IPS-15b (cell line): ENCODE measurements at regions not wholly inside any gene's neighbourhood (a gene's known extent, or its start where the extent isn't known, plus 50 kb on each side); places are given as distances from the start of the nearest gene placed in this dataset.

Experiments
- H3K27me3 ChIP-seq: one replicate; pipeline ENCODE4 v1.6.1; 2013; ENCODE audit warnings: low read length; ENCODE audit not compliant: control insufficient read depth, insufficient read depth
- H3K36me3 ChIP-seq: one replicate; pipeline ENCODE4 v1.6.1; 2013; ENCODE audit warnings: low read length; ENCODE audit not compliant: control insufficient read depth, insufficient read depth
- H3K4me1 ChIP-seq: one replicate; pipeline ENCODE4 v1.6.1; 2013; ENCODE audit warnings: mild to moderate bottlenecking, low read length; ENCODE audit not compliant: control insufficient read depth, insufficient read depth
- H3K4me3 ChIP-seq: one replicate; pipeline ENCODE4 v1.5.1; 2013; ENCODE audit warnings: low read depth, low read length
- H3K9ac ChIP-seq: one replicate; pipeline ENCODE4 v1.6.1; 2013; ENCODE audit warnings: low read depth, mild to moderate bottlenecking, low read length
- H3K9me3 ChIP-seq: one replicate; pipeline ENCODE4 v1.6.1; 2013; ENCODE audit warnings: mild to moderate bottlenecking, low read length; ENCODE audit not compliant: control insufficient read depth, insufficient read depth

- no peaks in the 10 kb centered on the region for H3K4me1 ChIP-seq
- H3K4me3 ChIP-seq, result no peak overlapping the region
- no peaks in the 10 kb centered on the region for H3K36me3 ChIP-seq
- no peaks in the 10 kb centered on the region for H3K27me3 ChIP-seq
- no peak overlapping the region for H3K9ac ChIP-seq
- H3K9me3 ChIP-seq, result no peaks in the 10 kb centered on the region
These were observed 185.4 kb upstream of the EPHA3 start for GRCh38 chr3:88921986-88922385.

- Histone ChIP-seq H3K27me3 (no peaks in the 10 kb centered on the region), H3K4me3 (no peak overlapping the region), H3K4me1 (no peaks in the 10 kb centered on the region), H3K36me3 (no peaks in the 10 kb centered on the region), H3K9ac (no peak overlapping the region), H3K9me3 (no peaks in the 10 kb centered on the region)
These were observed 181.2 kb upstream of the EPHA3 start for GRCh38 chr3:88926221-88926620.

GRCh38 chr3:88930611-88931010, 176.8 kb upstream of the EPHA3 start:
- H3K9me3 ChIP-seq, result no peaks in the 10 kb centered on the region
- H3K4me1 ChIP-seq, result no peaks in the 10 kb centered on the region
- H3K36me3 ChIP-seq, result no peaks in the 10 kb centered on the region
- no peak overlapping the region for H3K4me3 ChIP-seq
- H3K9ac ChIP-seq, result no peak overlapping the region
- H3K27me3 ChIP-seq, result no peaks in the 10 kb centered on the region

- H3K9ac ChIP-seq, result no peak overlapping the region
- H3K9me3 ChIP-seq, result no peaks in the 10 kb centered on the region
- H3K27me3 ChIP-seq, result no peaks in the 10 kb centered on the region
- H3K4me1 ChIP-seq, result no peaks in the 10 kb centered on the region
- no peak overlapping the region for H3K4me3 ChIP-seq
- no peaks in the 10 kb centered on the region for H3K36me3 ChIP-seq
These were observed 170.6 kb upstream of the EPHA3 start for GRCh38 chr3:88936831-88937230.

- Histone ChIP-seq H3K9ac (no peak overlapping the region), H3K36me3 (no peaks in the 10 kb centered on the region), H3K4me3 (no peak overlapping the region), H3K4me1 (no peaks in the 10 kb centered on the region), H3K9me3 (no peaks in the 10 kb centered on the region), H3K27me3 (no peaks in the 10 kb centered on the region)
These were observed 167.1 kb upstream of the EPHA3 start for GRCh38 chr3:88940296-88940695.

GRCh38 chr3:88947013-88947412, 160.4 kb upstream of the EPHA3 start:
- Histone ChIP-seq H3K9me3 (no peaks in the 10 kb centered on the region), H3K9ac (no peak overlapping the region), H3K4me1 (peaks cover 3% of the 10 kb centered on the region), H3K36me3 (no peaks in the 10 kb centered on the region), H3K4me3 (no peak overlapping the region), H3K27me3 (no peaks in the 10 kb centered on the region)

GRCh38 chr3:88954853-88955252, 152.6 kb upstream of the EPHA3 start:
- Histone ChIP-seq H3K36me3 (no peaks in the 10 kb centered on the region), H3K4me3 (no peak overlapping the region), H3K9me3 (no peaks in the 10 kb centered on the region), H3K4me1 (no peaks in the 10 kb centered on the region), H3K27me3 (no peaks in the 10 kb centered on the region), H3K9ac (no peak overlapping the region)

GRCh38 chr3:88955274-88955673, 152.1 kb upstream of the EPHA3 start:
- H3K4me3 ChIP-seq, result no peak overlapping the region
- no peaks in the 10 kb centered on the region for H3K27me3 ChIP-seq
- no peaks in the 10 kb centered on the region for H3K36me3 ChIP-seq
- no peaks in the 10 kb centered on the region for H3K4me1 ChIP-seq
- no peaks in the 10 kb centered on the region for H3K9me3 ChIP-seq
- no peak overlapping the region for H3K9ac ChIP-seq

- Histone ChIP-seq H3K9ac (no peak overlapping the region), H3K36me3 (no peaks in the 10 kb centered on the region), H3K4me1 (no peaks in the 10 kb centered on the region)
These were observed 149.5 kb upstream of the EPHA3 start for GRCh38 chr3:88957711-88958439.

GRCh38 chr3:88960019-88960418, 147.4 kb upstream of the EPHA3 start:
- H3K4me3 ChIP-seq, result no peak overlapping the region
- no peaks in the 10 kb centered on the region for H3K36me3 ChIP-seq
- H3K27me3 ChIP-seq, result no peaks in the 10 kb centered on the region
- no peaks in the 10 kb centered on the region for H3K4me1 ChIP-seq
- H3K9ac ChIP-seq, result no peak overlapping the region
- H3K9me3 ChIP-seq, result no peaks in the 10 kb centered on the region

More at GRCh38 chr3:88957711-88958439, 149.5 kb upstream of the EPHA3 start:
- Histone ChIP-seq H3K9me3 (no peaks in the 10 kb centered on the region), H3K4me3 (no peak overlapping the region), H3K27me3 (no peaks in the 10 kb centered on the region)

GRCh38 chr3:88963003-88963402, 144.4 kb upstream of the EPHA3 start:
- Histone ChIP-seq H3K4me1 (no peaks in the 10 kb centered on the region), H3K9me3 (no peaks in the 10 kb centered on the region), H3K36me3 (no peaks in the 10 kb centered on the region), H3K9ac (no peak overlapping the region), H3K27me3 (no peaks in the 10 kb centered on the region), H3K4me3 (no peak overlapping the region)

GRCh38 chr3:88979760-88980159, 127.7 kb upstream of the EPHA3 start:
- H3K4me3 ChIP-seq, result no peak overlapping the region
- H3K27me3 ChIP-seq, result no peaks in the 10 kb centered on the region
- H3K9me3 ChIP-seq, result no peaks in the 10 kb centered on the region
- no peaks in the 10 kb centered on the region for H3K36me3 ChIP-seq
- no peaks in the 10 kb centered on the region for H3K4me1 ChIP-seq
- no peak overlapping the region for H3K9ac ChIP-seq
